GM06990 (cell line): ENCODE measurements at regions not wholly inside any gene's neighbourhood (a gene's known extent, or its start where the extent isn't known, plus 50 kb on each side); places are given as distances from the start of the nearest gene placed in this dataset.

Experiments used
- DNase-seq: peaks from one replicate; pipeline ENCODE4 v3.0.0-alpha.2; 2011; ENCODE audit not compliant: insufficient read length; ENCODE audit errors: extremely low read depth
- H3K27me3 ChIP-seq: replicated peaks from 2 replicates; pipeline ENCODE4 v1.6.0; 2011; ENCODE audit warnings: low read length; ENCODE audit not compliant: control insufficient read depth, insufficient read depth
- H3K36me3 ChIP-seq: 2 replicates; pipeline ENCODE4 v1.5.1; 2011; ENCODE audit warnings: low read length; ENCODE audit not compliant: control insufficient read depth, insufficient read depth
- H3K4me3 ChIP-seq: replicated peaks from 2 replicates; pipeline ENCODE4 v1.5.1; 2011; ENCODE audit warnings: low read depth, mild to moderate bottlenecking, control low read depth, low read length
- CTCF ChIP-seq: IDR thresholded peaks from 2 replicates; pipeline ENCODE4 v1.5.1; 2011; ENCODE audit warnings: low read length, control low read depth, mild to moderate bottlenecking, inconsistent platforms; ENCODE audit not compliant: insufficient read depth, poor library complexity, severe bottlenecking

DNA sequence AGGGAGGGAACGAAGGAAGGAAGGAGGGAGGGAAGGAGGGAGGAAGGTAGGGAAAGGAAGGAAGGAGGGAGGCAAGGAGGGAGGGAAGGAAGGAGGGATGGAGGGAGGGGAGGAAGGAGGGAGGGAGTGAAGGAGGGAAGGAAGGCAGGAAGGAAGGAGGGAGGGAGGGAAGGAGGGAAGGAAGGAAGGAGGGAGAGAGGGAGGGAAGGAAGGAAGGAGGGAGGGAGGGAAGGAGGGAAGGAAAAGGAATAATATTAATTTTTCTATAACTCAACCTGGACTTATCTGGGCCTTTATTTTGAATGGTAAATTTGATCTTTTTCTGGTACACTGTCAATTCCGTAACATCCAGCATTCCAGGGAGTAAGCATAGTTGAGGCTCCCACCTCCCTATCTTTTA, 244.2 kb downstream of the SPRY1 start:
- Histone ChIP-seq H3K4me3 (no peak overlapping the region), H3K36me3 (no peaks in the 10 kb centered on the region)
- no peak for DNase-seq

DNA sequence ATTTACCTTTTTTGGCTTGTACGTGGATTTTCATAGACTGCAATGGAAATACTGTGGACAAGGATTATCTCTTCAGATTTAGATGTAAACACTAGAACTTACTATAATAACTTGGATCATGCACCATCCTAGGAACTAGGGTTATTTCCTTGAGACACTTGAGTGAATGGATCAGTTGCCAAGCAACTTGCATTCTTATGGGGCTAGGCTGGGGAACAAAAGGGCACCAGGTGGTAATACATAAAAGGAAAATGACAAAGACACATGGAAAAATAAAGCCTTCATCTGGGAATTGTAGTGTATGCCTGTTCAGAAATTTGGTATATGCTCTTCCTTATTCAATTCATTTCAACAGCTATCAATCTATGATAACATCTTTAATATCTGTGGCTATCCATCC, 247.1 kb downstream of the SPRY1 start:
- Histone ChIP-seq H3K36me3 (no peaks in the 10 kb centered on the region), H3K27me3 (no peaks in the 10 kb centered on the region), H3K4me3 (no peak overlapping the region)
- no peak for DNase-seq
- no peak for TF ChIP-seq CTCF

More for the DNA sequence above, 244.2 kb downstream of the SPRY1 start:
- no peak for TF ChIP-seq CTCF
- no peaks in the 10 kb centered on the region for H3K27me3 ChIP-seq

- TF ChIP-seq CTCF = no peak
These were observed 252.7 kb downstream of the SPRY1 start for GRCh38 chr4:123649250-123649644.

GRCh38 chr4:123649645-123650391, 253.2 kb downstream of the SPRY1 start:
- TF ChIP-seq CTCF = no peak
- Histone ChIP-seq H3K4me3 (no peak overlapping the region), H3K36me3 (no peaks in the 10 kb centered on the region), H3K27me3 (no peaks in the 10 kb centered on the region)
- no peak for DNase-seq

More at GRCh38 chr4:123649250-123649644, 252.7 kb downstream of the SPRY1 start:
- Histone ChIP-seq H3K27me3 (no peaks in the 10 kb centered on the region), H3K4me3 (no peak overlapping the region), H3K36me3 (no peaks in the 10 kb centered on the region)
- DNase-seq = peak; percentile 29

DNA sequence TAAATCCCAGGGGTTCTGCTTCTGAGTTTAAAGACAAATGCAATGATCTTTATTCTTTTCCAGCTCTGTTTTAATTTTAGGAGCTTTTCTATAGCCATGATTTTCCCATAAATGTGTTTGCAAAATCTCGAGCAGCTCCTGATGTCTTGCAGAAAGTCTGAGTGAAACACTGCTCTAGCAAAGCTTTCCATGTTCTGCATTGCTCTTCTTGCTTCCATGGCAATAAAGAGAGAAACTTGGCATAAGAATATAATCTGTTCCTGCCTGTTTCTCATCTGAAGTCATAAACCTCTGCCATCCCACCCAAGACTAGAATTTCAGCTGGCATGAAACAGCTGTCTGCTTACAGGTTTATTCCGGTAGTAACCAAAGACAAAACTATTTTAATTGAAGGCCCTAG, 254.5 kb downstream of the SPRY1 start:
- DNase-seq = no peak
- Histone ChIP-seq H3K4me3 (no peak overlapping the region), H3K36me3 (no peaks in the 10 kb centered on the region), H3K27me3 (no peaks in the 10 kb centered on the region)
- no peak for TF ChIP-seq CTCF
